HG02852 (cell line): ENCODE measurements at regions not wholly inside any gene's neighbourhood (a gene's known extent, or its start where the extent isn't known, plus 50 kb on each side); places are given as distances from the start of the nearest gene placed in this dataset.

Experiments used
- ATAC-seq: cut with Tn5 transposase; IDR thresholded peaks from one replicate; pipeline ENCODE4 v1.9.1; 2021; ENCODE audit warnings: mild to moderate bottlenecking, moderate library complexity; ENCODE audit not compliant: unreplicated experiment

DNA sequence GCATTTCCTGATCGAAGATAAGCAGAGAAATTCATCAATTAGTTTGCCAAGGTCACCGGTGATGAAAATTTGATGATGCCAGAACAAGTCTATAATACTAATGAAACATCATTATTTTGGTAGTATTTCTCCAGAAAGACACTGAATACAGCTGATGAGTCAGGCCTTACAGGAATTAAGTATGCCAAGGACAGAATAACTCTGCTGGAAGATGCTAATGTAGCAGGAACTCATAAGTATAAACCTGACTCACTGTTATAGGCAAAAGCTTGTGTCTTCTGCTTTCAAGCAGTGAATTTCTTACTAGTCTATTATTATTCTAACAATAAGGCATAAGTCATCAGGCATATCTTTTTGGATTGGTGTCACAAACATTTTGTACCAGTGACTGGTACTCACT, 1825.1 kb upstream of the IGFBP7 start:
- ATAC-seq = no peak

DNA sequence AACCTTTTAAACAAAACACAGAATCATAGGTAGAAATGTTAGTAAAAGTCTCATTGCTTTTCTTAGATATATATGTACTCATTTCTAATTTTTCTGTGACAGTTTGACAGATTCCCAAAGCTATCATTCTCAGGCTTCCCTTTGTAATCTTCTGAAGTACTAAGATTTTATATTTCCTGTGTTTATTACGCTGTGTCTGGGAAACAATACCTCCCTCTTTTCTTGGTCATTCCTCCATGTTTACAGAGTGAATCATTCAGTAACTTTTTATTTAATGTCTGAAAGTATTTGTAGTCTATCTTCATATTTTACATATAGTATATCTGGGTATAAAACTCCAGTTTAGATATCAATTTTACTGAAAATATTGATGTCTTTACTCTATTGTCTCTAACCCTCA, 1826.3 kb upstream of the IGFBP7 start:
- no peak for ATAC-seq

GRCh38 chr4:58940167-58940566, 1830.0 kb upstream of the IGFBP7 start:
- no peak for ATAC-seq

- no peak for ATAC-seq
These were observed 1831.1 kb upstream of the IGFBP7 start for GRCh38 chr4:58941286-58941685.

GRCh38 chr4:58953575-58953974, 1843.4 kb upstream of the IGFBP7 start:
- no peak for ATAC-seq

- ATAC-seq = no peak
These were observed 1847.5 kb upstream of the IGFBP7 start for GRCh38 chr4:58957711-58958110.

- no peak for ATAC-seq
These were observed 1851.1 kb upstream of the IGFBP7 start for GRCh38 chr4:58961283-58961682.

DNA sequence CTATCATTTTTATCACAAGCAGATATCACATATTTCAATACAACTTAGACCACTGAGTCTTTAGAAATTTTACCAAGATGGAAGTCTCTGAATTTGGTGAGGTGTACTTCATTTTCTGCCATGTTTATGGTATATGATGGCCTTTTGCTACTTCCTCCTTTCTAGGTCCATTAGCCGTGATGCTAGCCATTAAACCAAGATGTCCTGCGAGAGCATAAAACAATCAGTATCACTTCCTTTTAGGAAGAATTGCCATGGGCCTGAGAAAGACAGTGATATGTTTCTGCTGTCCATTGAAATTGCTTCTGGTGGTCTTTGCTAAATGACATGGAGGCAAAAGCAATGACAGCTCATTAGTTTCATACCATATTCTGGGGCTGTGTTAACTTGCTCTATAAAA, 1851.7 kb upstream of the IGFBP7 start:
- ATAC-seq = no peak

DNA sequence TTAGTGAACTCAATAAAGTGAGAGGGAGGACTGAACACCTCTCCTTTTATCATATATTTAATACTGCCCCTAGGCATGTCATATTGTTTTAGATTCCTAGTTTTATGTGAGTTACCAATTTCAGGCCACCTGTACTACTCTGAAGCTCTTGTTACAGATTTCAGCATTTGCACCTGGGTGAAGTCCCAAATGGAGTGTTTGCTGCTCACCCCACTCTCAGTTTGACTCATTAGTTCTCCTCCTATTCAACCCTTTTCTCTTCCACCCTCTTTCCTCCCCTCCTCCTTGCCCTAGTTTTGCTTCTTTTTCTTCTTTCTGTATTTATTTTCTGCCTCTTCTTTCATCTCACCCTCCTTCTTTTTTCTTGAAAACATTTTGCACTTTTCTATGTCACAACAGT, 1852.2 kb upstream of the IGFBP7 start:
- ATAC-seq = no peak

DNA sequence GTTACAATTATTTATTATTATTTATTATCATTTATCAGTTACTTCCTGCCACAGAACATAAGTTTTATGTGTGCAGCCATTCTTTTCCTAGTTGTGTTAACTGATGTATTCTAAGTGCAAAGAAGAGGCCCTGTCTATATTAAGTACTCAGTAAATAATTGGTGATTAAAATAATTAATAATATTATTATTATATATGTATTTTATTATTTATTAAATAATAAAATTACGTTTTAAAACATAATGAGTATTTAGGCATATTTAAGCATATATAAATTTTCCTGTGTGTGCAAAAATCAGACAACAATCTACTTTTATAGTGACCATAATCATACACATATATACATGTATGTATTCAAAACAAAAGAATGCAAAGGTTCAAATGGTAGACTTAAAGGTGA, 1871.6 kb upstream of the IGFBP7 start:
- no peak for ATAC-seq

DNA sequence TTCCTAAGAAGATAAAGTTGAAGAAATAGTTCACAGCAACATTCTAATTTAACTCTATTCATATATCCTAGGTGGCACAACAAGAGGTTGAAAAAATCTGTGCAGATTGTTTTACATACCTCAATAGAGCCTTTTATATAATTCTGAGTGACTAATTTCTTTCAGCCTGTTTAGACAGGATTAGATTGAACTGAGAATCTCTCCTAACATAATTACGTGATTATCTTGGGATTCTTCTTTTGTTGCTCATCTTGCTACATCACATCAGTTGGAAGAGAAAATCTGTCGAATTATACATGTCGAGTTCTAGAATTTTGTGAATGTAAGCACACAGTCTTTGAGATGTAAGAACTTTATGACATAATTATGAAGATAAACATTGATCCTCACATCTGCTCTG, 1873.7 kb upstream of the IGFBP7 start:
- no peak for ATAC-seq

DNA sequence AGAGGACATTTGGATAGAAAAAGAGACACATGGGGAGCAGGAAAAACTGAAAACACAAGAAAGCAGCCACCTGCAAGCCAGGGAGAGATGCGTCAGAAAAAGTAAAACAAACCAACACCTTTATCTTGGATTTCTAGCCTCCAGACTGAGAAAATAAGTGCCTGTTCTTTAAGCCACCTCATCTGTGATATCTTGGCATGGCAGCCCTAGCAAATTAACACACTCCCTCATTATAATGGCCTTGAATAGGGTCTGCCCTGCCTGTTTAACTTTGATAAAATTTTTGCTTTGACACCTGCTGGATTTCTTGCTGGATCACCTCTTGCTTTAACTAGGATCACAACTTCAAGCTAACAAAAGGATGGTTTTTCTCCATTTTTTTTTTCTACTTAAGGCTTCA, 1892.0 kb upstream of the IGFBP7 start:
- ATAC-seq = no peak

GRCh38 chr4:59024257-59024656, 1914.1 kb upstream of the IGFBP7 start:
- no peak for ATAC-seq

- ATAC-seq = no peak
These were observed 1927.6 kb upstream of the IGFBP7 start for GRCh38 chr4:59037812-59038211.

DNA sequence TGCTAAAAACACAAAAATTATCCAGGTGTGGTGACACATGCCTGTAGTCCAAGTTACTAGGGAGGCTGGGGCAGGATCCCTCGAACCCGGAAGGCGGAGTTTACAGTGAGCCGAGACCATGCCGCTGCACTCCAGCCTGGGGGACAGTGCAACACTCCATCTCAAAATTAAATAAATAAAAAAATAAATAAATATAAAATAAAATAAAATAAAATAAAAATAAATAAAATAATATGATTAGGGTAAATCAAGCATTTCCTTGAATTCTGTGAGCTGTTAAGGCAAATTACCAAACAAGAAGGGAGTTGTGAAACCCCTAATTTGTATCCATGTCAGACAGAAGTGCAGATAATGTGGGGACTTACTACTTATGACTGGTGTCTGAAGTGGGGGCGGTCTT, 1928.9 kb upstream of the IGFBP7 start:
- ATAC-seq = no peak

DNA sequence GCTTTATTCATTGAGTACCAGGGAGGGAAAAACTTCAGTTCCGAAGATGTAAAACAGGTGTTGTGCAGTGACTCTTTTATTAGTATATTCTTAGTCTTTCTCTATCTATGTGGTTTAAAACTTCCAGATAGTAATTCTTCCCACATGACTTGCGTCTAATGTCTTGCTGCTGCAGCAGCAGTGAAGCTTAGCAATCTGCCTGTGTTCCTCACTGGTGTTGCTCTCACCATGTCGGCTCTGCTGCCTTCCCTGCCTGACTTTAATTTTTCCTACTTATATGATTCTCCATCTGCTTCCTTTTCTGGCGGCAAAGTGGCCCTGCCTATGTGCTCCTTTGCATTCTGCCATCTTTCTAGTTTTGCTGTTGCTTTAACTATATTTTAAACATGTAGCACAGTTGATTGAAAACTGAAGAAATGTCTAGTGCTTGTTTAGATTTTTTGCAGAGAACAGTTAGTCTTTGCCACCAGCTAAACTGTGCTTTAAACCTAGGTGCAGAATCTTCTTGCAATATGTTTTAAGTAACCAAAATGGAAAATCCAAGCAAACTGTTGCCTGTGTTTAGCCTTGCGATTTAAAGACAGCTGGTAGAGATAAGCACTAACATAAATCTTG, 1934.2 kb upstream of the IGFBP7 start:
- ATAC-seq = no peak

DNA sequence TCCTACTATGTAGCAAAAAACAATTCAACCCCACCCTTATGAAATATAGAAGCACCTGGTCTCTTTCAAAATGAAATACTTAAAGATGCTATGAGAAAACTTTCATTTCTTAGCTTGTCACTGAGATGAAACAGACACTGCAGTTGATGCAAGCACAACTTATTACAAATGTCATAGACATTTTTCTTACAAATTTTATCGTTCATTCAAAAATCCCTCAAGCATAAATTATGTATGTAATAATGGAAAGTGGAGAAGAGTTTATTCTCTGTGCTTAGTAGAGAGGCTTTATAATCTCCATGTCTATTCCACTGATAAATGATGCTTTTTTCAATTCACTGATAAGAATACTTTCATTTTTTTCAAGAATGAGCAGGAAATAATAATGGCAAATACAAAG, 1943.9 kb upstream of the IGFBP7 start:
- no peak for ATAC-seq

DNA sequence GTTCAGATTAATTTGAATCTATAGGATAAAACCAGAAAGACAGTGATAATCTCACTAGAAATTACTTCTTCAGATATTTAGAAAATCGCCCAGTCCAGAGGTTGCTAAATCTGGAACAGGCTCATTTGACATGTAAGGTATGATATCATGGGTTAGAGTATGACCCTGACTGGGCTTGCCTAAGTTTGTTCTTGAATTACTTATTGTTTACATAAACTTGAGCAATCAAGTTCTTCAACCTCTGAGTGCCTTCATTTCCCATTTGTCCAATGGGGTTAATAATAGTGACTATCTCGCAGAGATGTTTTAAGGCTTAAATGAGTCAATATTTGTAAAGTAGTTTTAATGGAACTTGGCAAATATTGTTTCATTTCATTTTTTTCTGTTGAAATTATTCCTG, 1947.6 kb upstream of the IGFBP7 start:
- no peak for ATAC-seq

GRCh38 chr4:59058543-59058942, 1948.4 kb upstream of the IGFBP7 start:
- no peak for ATAC-seq

GRCh38 chr4:59060002-59060846, 1950.0 kb upstream of the IGFBP7 start:
- no peak for ATAC-seq

GRCh38 chr4:59060895-59061294, 1950.7 kb upstream of the IGFBP7 start:
- ATAC-seq = no peak

- ATAC-seq = no peak
These were observed 1953.0 kb upstream of the IGFBP7 start for GRCh38 chr4:59063015-59063720.
